Natural killer cell treated with Interleukin-12 subunit alpha and Interleukin-12 subunit beta and Interleukin-15 and Interleukin-18, amount 100 ng/mL, for 72 hours (primary cell): ENCODE measurements at regions not wholly inside any gene's neighbourhood (a gene's known extent, or its start where the extent isn't known, plus 50 kb on each side); places are given as distances from the start of the nearest gene placed in this dataset.

Experiments
- ATAC-seq, 2 donors: fragments of 150-1000 bp; cut with Tn5 transposase in 1 of 2; sonication (Bioruptor Pico), chemical (Tn5 transposase) in 1 of 2; 2 replicates each; pipeline ENCODE4 v1.10.0; 2021
- DNase-seq: peaks from one replicate; pipeline ENCODE4 v3.0.0; 2022; ENCODE audit warnings: low spot score
- H3K27ac Mint-ChIP-seq, 2 donors: 1 replicate in 1 of 2; 2 replicates in 1 of 2; pipeline ENCODE4 v1.8.0; 2022; ENCODE audit warnings: mixed read lengths in 2 of 2, mild to moderate bottlenecking in 1 of 2, moderate library complexity in 1 of 2
- H3K27me3 Mint-ChIP-seq, 2 donors: 1 replicate in 1 of 2; 2 replicates in 1 of 2; pipeline ENCODE4 v1.8.0; 2022; ENCODE audit warnings: mixed read lengths in 2 of 2
- H3K36me3 Mint-ChIP-seq: one replicate; pipeline ENCODE4 v1.8.0; 2022; ENCODE audit warnings: mixed read lengths
- H3K4me1 Mint-ChIP-seq, 2 donors: 1 replicate in 1 of 2; 2 replicates in 1 of 2; pipeline ENCODE4 v1.8.0; 2022; ENCODE audit warnings: low read depth in 2 of 2, mixed read lengths in 2 of 2, mild to moderate bottlenecking in 1 of 2
- H3K4me3 Mint-ChIP-seq: one replicate; pipeline ENCODE4 v1.8.0; 2022; ENCODE audit warnings: mixed read lengths
- H3K9me3 Mint-ChIP-seq: 2 replicates; pipeline ENCODE4 v1.8.0; 2022; ENCODE audit warnings: mixed read lengths

- Mint-ChIP-seq H3K27ac (no peak overlapping the region), H3K27me3 (no peaks in the 10 kb centered on the region), H3K9me3 (peaks cover 25% of the 10 kb centered on the region), H3K36me3 (no peaks in the 10 kb centered on the region), H3K4me1 (no peaks in the 10 kb centered on the region), H3K4me3 (no peak overlapping the region)
- DNase-seq = no peak
- no peak for ATAC-seq
Measured at GRCh38 chr2:122590524-122590923, 835.1 kb downstream of the TSN start.

- Mint-ChIP-seq H3K4me3 (no peak overlapping the region), H3K9me3 (peaks cover 19% of the 10 kb centered on the region), H3K36me3 (no peaks in the 10 kb centered on the region), H3K27me3 (no peaks in the 10 kb centered on the region), H3K27ac (no peak overlapping the region), H3K4me1 (no peaks in the 10 kb centered on the region)
- ATAC-seq (no peak), DNase-seq (no peak)
Measured at GRCh38 chr2:122595065-122595464, 839.6 kb downstream of the TSN start.

GRCh38 chr2:122596598-122596997 lies 841.1 kb downstream of the TSN start:
- H3K36me3 Mint-ChIP-seq = no peaks in the 10 kb centered on the region
- peaks cover 13% of the 10 kb centered on the region for H3K9me3 Mint-ChIP-seq
- H3K27ac Mint-ChIP-seq = no peak overlapping the region
- no peak for DNase-seq
- ATAC-seq = no peak
- H3K4me1 Mint-ChIP-seq = no peaks in the 10 kb centered on the region
- no peaks in the 10 kb centered on the region for H3K27me3 Mint-ChIP-seq
- no peak overlapping the region for H3K4me3 Mint-ChIP-seq

GRCh38 chr2:122598784-122599183 lies 843.3 kb downstream of the TSN start:
- no peak overlapping the region for H3K27ac Mint-ChIP-seq
- H3K9me3 Mint-ChIP-seq = peaks cover 4% of the 10 kb centered on the region
- no peak for DNase-seq
- H3K36me3 Mint-ChIP-seq = no peaks in the 10 kb centered on the region
- no peak for ATAC-seq
- H3K4me3 Mint-ChIP-seq = no peak overlapping the region
- H3K27me3 Mint-ChIP-seq = no peaks in the 10 kb centered on the region
- H3K4me1 Mint-ChIP-seq = no peaks in the 10 kb centered on the region

- ATAC-seq = no peak
- H3K4me1 Mint-ChIP-seq = no peaks in the 10 kb centered on the region
- H3K36me3 Mint-ChIP-seq = no peaks in the 10 kb centered on the region
- no peak overlapping the region for H3K27ac Mint-ChIP-seq
- H3K9me3 Mint-ChIP-seq = peaks cover 3% of the 10 kb centered on the region
- no peak for DNase-seq
- H3K27me3 Mint-ChIP-seq = no peaks in the 10 kb centered on the region
- no peak overlapping the region for H3K4me3 Mint-ChIP-seq
Measured at GRCh38 chr2:122610948-122611609, 855.6 kb downstream of the TSN start.

- no peaks in the 10 kb centered on the region for H3K4me1 Mint-ChIP-seq
- DNase-seq = no peak
- H3K27me3 Mint-ChIP-seq = no peaks in the 10 kb centered on the region
- peaks cover 12% of the 10 kb centered on the region for H3K9me3 Mint-ChIP-seq
- H3K27ac Mint-ChIP-seq = no peak overlapping the region
- H3K4me3 Mint-ChIP-seq = no peak overlapping the region
- no peak for ATAC-seq
- peaks cover 17% of the 10 kb centered on the region for H3K36me3 Mint-ChIP-seq
Measured at GRCh38 chr2:122622934-122623333, 867.5 kb downstream of the TSN start.

- Mint-ChIP-seq H3K36me3 (peaks cover 8% of the 10 kb centered on the region), H3K4me3 (no peak overlapping the region), H3K27me3 (no peaks in the 10 kb centered on the region), H3K27ac (no peak overlapping the region), H3K9me3 (peaks cover 13% of the 10 kb centered on the region), H3K4me1 (no peaks in the 10 kb centered on the region)
- no peak for DNase-seq
- ATAC-seq = no peak
Measured at GRCh38 chr2:122627388-122627787, 871.9 kb downstream of the TSN start.

GRCh38 chr2:122634256-122634655 lies 878.8 kb downstream of the TSN start:
- H3K4me1 Mint-ChIP-seq = no peaks in the 10 kb centered on the region
- DNase-seq = no peak

GRCh38 chr2:122634920-122635319 lies 879.5 kb downstream of the TSN start:
- DNase-seq (no peak), ATAC-seq (no peak)
- no peaks in the 10 kb centered on the region for H3K27me3 Mint-ChIP-seq
- no peaks in the 10 kb centered on the region for H3K4me1 Mint-ChIP-seq
- no peaks in the 10 kb centered on the region for H3K36me3 Mint-ChIP-seq
- no peak overlapping the region for H3K4me3 Mint-ChIP-seq
- peaks cover 11% of the 10 kb centered on the region for H3K9me3 Mint-ChIP-seq
- H3K27ac Mint-ChIP-seq = no peak overlapping the region

More at GRCh38 chr2:122634256-122634655, 878.8 kb downstream of the TSN start:
- ATAC-seq = no peak
- Mint-ChIP-seq H3K27me3 (no peaks in the 10 kb centered on the region), H3K4me3 (no peak overlapping the region), H3K27ac (no peak overlapping the region), H3K9me3 (peaks cover 9% of the 10 kb centered on the region), H3K36me3 (no peaks in the 10 kb centered on the region)

- no peak for ATAC-seq
- Mint-ChIP-seq H3K4me3 (no peak overlapping the region), H3K9me3 (peaks cover 8% of the 10 kb centered on the region)
Measured at GRCh38 chr2:122635686-122636085, 880.2 kb downstream of the TSN start.

GRCh38 chr2:122636097-122636496 lies 880.6 kb downstream of the TSN start:
- ATAC-seq (no peak), DNase-seq (no peak)
- Mint-ChIP-seq H3K36me3 (no peaks in the 10 kb centered on the region), H3K4me1 (no peaks in the 10 kb centered on the region), H3K4me3 (no peak overlapping the region), H3K27me3 (no peaks in the 10 kb centered on the region), H3K9me3 (peaks cover 7% of the 10 kb centered on the region), H3K27ac (no peak overlapping the region)

More at GRCh38 chr2:122635686-122636085, 880.2 kb downstream of the TSN start:
- Mint-ChIP-seq H3K27ac (no peak overlapping the region), H3K4me1 (no peaks in the 10 kb centered on the region), H3K27me3 (no peaks in the 10 kb centered on the region), H3K36me3 (no peaks in the 10 kb centered on the region)
- no peak for DNase-seq

GRCh38 chr2:122639176-122639575 lies 883.7 kb downstream of the TSN start:
- no peak overlapping the region for H3K27ac Mint-ChIP-seq
- no peak for ATAC-seq
- H3K27me3 Mint-ChIP-seq = no peaks in the 10 kb centered on the region
- H3K36me3 Mint-ChIP-seq = no peaks in the 10 kb centered on the region
- peaks cover 5% of the 10 kb centered on the region for H3K9me3 Mint-ChIP-seq
- H3K4me1 Mint-ChIP-seq = no peaks in the 10 kb centered on the region
- no peak overlapping the region for H3K4me3 Mint-ChIP-seq
- no peak for DNase-seq

GRCh38 chr2:122639711-122640110 lies 884.3 kb downstream of the TSN start:
- Mint-ChIP-seq H3K27me3 (no peaks in the 10 kb centered on the region), H3K4me1 (no peaks in the 10 kb centered on the region), H3K36me3 (no peaks in the 10 kb centered on the region), H3K4me3 (no peak overlapping the region), H3K27ac (no peak overlapping the region), H3K9me3 (peaks cover 5% of the 10 kb centered on the region)
- DNase-seq (no peak), ATAC-seq (no peak)

GRCh38 chr2:122643725-122644329 lies 888.4 kb downstream of the TSN start:
- Mint-ChIP-seq H3K9me3 (peaks cover 8% of the 10 kb centered on the region), H3K27ac (no peak overlapping the region), H3K4me3 (no peak overlapping the region), H3K27me3 (no peaks in the 10 kb centered on the region), H3K36me3 (peaks cover 6% of the 10 kb centered on the region), H3K4me1 (no peaks in the 10 kb centered on the region)
- DNase-seq = no peak
- no peak for ATAC-seq

GRCh38 chr2:122651236-122651635 lies 895.8 kb downstream of the TSN start:
- no peak for ATAC-seq
- DNase-seq = no peak
- Mint-ChIP-seq H3K9me3 (peaks cover 13% of the 10 kb centered on the region), H3K4me1 (no peaks in the 10 kb centered on the region), H3K27ac (no peak overlapping the region), H3K27me3 (no peaks in the 10 kb centered on the region), H3K4me3 (no peak overlapping the region), H3K36me3 (peaks cover 6% of the 10 kb centered on the region)
